ENCODE measurements at regions not wholly inside any gene's neighbourhood (a gene's known extent, or its start where the extent isn't known, plus 50 kb on each side); places are given as distances from the start of the nearest gene placed in this dataset.
"Not testable (repeated sequence)": the region's sequence is repeated elsewhere in the genome, so short reads cannot be mapped to it uniquely, and the experiment has no call there.

DNA sequence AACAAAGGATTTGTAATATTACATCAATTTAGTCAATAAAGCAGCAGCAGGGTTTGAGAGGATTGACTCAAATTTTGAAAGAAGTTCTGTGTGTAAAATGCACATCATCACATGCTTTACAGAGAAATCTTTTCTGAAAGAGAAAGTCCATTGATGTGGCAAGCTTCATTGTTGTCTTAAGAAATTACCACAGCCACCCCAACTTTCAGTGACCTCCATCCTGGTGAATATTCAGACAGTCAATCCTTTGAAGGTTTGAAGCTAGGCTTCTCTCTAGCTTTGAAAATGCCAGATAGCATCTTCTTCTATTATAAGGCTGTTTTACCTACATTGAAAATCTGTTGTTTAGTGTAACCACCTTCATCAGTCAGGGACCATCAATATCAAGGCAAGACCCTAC, 51.8 kb upstream of the SETMAR start:
- no peak overlapping the region for H3K4me3 ChIP-seq (replicated peaks; ENCODE audit: low read depth, low read length)
- TF ChIP-seq, protein P1, sequence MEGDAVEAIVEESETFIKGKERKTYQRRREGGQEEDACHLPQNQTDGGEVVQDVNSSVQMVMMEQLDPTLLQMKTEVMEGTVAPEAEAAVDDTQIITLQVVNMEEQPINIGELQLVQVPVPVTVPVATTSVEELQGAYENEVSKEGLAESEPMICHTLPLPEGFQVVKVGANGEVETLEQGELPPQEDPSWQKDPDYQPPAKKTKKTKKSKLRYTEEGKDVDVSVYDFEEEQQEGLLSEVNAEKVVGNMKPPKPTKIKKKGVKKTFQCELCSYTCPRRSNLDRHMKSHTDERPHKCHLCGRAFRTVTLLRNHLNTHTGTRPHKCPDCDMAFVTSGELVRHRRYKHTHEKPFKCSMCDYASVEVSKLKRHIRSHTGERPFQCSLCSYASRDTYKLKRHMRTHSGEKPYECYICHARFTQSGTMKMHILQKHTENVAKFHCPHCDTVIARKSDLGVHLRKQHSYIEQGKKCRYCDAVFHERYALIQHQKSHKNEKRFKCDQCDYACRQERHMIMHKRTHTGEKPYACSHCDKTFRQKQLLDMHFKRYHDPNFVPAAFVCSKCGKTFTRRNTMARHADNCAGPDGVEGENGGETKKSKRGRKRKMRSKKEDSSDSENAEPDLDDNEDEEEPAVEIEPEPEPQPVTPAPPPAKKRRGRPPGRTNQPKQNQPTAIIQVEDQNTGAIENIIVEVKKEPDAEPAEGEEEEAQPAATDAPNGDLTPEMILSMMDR (IDR thresholded peaks at IDR 0.05; ENCODE audit: low read depth, low read length, missing control alignments), result no peak
- no peak for DNase-seq (ENCODE audit: extremely low read depth, low read depth)

DNA sequence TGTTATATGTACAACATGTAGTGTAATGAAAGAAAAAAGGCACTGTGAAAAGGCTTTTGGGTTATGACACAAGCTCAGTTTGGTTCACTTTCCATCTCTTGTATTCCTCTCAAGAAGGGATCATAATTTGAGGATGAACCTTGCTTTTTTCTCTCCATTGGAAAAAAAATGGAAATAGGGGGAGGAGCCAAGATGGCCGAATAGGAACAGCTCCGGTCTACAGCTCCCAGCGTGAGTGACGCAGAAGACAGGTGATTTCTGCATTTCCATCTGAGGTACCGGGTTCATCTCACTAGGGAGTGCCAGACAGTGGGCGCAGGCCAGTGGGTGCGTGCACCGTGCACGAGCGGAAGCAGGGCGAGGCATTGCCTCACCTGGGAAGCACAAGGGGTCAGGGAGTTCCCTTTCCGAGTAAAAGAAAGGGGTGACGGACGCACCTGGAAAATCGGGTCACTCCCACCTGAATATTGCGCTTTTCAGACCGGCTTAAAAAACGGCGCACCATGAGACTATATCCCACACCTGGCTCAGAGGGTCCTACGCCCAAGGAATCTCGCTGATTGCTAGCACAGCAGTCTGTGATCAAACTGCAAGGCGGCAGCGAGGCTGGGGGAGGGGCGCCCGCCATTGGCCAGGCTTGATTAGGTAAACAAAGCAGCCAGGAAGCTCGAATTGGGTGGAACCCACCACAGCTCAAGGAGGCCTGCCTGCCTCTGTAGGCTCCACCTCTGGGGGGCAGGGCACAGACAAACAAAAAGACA, 49.9 kb upstream of the SETMAR start:
- not testable (repeated sequence) for H3K4me3 ChIP-seq (replicated peaks; ENCODE audit: low read depth, low read length); DNase-seq (ENCODE audit: extremely low read depth, low read depth)
